Spleen (tissue), 7 donors: ENCODE measurements at regions not wholly inside any gene's neighbourhood (a gene's known extent, or its start where the extent isn't known, plus 50 kb on each side); places are given as distances from the start of the nearest gene placed in this dataset.

ENCODE experiments used
- CTCF ChIP-seq, 11 experiments: fragments of 200-600 bp in 7 of 11; fragments of 450-650 bp in 4 of 11; sonication (generic) in 4 of 11; IDR thresholded peaks in 8 of 11; conservative IDR thresholded peaks in 3 of 11; 1 replicate in 7 of 11; 2 replicates in 4 of 11; pipeline versions ENCODE4 v1.4.0 to v1.8.0; 2016 to 2021; ENCODE audit warnings: antibody characterized with exemption in 11 of 11, inconsistent platforms in 4 of 11, mild to moderate bottlenecking in 1 of 11
- POLR2A ChIP-seq, 3 donors: fragments of 450-650 bp; IDR thresholded peaks; one replicate each; pipeline ENCODE4 v1.5.1; 2017; ENCODE audit warnings: antibody characterized with exemption in 3 of 3, mild to moderate bottlenecking in 1 of 3
- donor health status: DM: no; HTN: no; CAD: no; lungs with moderate emphysema.
- donor health status: DM: no; HTN: no; CAD: no.
- donor health status: DM: no; HTN: no; CAD: no.

DNA sequence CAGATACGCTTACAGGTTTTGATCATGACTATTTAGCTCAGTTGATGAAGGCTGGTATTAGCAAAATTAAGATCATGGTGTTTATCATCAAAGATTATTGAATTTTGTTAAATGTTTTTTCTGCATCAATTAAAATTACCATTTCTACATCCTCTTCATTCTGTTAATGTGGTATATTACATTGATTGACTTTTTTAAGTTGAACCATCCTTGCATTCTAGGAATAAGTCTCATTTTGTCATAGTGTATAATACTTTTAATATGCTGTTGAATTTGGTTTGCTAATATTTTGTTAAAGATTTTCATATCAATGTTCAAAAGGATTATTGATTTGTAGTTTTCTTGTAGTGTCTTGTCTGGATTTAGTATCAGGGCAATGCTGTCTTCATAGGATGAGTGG, 142.4 kb downstream of the LYPLAL1 start:
- TF ChIP-seq CTCF (IDR thresholded peaks at IDR 0.05 in 8 of 11, conservative IDR thresholded peaks at IDR 0.05 in 3 of 11) = no peak
- no peak for TF ChIP-seq POLR2A (IDR thresholded peaks at IDR 0.05)
